GM23338 (cell line): ENCODE measurements at regions not wholly inside any gene's neighbourhood (a gene's known extent, or its start where the extent isn't known, plus 50 kb on each side); places are given as distances from the start of the nearest gene placed in this dataset.

Experiments used
- CTCF ChIP-seq, 2 experiments: fragments of 200-600 bp in 1 of 2; sonication (generic) in 1 of 2; conservative IDR thresholded peaks; 2 replicates each; pipeline versions ENCODE4 v1.5.1 to v1.6.1; 2016 to 2017; ENCODE audit warnings: antibody characterized with exemption in 2 of 2, low read depth in 2 of 2, mild to moderate bottlenecking in 2 of 2, moderate library complexity in 1 of 2
- EZH2 ChIP-seq: fragments of 200-600 bp; sonication (generic); IDR thresholded peaks from one replicate; pipeline ENCODE4 v1.8.0; 2017; ENCODE audit warnings: antibody characterized with exemption, mild to moderate bottlenecking, low read depth; ENCODE audit not compliant: unreplicated experiment
- EZH2phosphoT487 ChIP-seq: fragments of 200-600 bp; sonication (generic); IDR thresholded peaks from one replicate; pipeline ENCODE4 v1.8.1; 2018; ENCODE audit warnings: antibody characterized with exemption; ENCODE audit not compliant: unreplicated experiment
- POLR2AphosphoS5 ChIP-seq: IDR thresholded peaks from 2 replicates; pipeline ENCODE4 v1.6.1; 2016; ENCODE audit warnings: antibody characterized with exemption, low read depth

GRCh38 chr3:75042941-75043340 is 428.5 kb upstream of the CNTN3 start:
- peak; percentile 48 to 58 for TF ChIP-seq CTCF (conservative IDR thresholded peaks at IDR 0.05; ENCODE audit: low read depth in 2 of 2)
- no peak for TF ChIP-seq POLR2AphosphoS5
- TF ChIP-seq EZH2 = no peak
- TF ChIP-seq EZH2phosphoT487 = no peak
